ENCODE measurements at regions not wholly inside any gene's neighbourhood (a gene's known extent, or its start where the extent isn't known, plus 50 kb on each side); places are given as distances from the start of the nearest gene placed in this dataset.

DNA sequence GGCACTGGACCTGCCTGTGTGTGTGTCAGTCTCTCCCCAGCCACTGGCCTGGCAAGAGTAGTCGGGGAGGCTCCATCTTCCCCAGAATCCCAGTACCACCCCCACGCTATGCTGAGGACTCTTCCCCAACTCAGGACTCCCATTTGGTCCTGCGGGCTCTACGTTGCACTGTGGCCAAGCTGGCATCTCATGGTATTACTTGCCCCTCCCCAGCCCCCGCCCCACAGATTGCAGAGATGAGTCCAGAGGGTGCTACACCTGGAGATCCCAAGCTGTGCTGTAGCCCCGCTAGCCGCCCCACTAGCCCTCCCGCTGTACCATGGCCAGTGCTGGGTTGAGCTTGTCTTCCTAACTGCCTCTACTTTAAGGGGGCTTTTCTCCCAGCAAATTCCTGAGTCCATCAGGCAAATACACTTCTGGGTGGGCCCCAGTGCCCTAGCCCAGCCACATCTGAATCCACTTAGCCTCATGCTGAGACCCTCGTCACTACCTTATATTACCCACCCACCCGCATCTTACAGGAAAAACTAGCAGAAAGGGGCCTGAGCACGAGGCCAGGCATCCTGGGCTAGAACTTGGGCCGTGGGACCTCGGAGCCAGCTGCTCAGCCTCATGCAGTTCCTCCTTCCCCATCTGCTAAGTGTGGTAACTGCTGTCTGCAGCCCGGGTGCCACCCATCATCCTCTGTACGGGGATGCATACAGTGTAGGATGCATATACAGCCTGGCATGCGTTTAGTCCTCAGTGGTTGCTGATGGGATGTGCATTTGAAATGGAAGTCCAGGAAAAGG lies 65.8 kb upstream of the CACUL1 start:
- TF ChIP-seq, protein P1, sequence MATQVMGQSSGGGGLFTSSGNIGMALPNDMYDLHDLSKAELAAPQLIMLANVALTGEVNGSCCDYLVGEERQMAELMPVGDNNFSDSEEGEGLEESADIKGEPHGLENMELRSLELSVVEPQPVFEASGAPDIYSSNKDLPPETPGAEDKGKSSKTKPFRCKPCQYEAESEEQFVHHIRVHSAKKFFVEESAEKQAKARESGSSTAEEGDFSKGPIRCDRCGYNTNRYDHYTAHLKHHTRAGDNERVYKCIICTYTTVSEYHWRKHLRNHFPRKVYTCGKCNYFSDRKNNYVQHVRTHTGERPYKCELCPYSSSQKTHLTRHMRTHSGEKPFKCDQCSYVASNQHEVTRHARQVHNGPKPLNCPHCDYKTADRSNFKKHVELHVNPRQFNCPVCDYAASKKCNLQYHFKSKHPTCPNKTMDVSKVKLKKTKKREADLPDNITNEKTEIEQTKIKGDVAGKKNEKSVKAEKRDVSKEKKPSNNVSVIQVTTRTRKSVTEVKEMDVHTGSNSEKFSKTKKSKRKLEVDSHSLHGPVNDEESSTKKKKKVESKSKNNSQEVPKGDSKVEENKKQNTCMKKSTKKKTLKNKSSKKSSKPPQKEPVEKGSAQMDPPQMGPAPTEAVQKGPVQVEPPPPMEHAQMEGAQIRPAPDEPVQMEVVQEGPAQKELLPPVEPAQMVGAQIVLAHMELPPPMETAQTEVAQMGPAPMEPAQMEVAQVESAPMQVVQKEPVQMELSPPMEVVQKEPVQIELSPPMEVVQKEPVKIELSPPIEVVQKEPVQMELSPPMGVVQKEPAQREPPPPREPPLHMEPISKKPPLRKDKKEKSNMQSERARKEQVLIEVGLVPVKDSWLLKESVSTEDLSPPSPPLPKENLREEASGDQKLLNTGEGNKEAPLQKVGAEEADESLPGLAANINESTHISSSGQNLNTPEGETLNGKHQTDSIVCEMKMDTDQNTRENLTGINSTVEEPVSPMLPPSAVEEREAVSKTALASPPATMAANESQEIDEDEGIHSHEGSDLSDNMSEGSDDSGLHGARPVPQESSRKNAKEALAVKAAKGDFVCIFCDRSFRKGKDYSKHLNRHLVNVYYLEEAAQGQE (tag by site-specific recombination; IDR thresholded peaks at IDR 0.05) = no peak
- TF ChIP-seq ZNF660 (tag by site-specific recombination; IDR thresholded peaks at IDR 0.05) (no peak), ZNF24 (tag by site-specific recombination; IDR thresholded peaks at IDR 0.05) (no peak)
- TF ChIP-seq, protein P2, sequence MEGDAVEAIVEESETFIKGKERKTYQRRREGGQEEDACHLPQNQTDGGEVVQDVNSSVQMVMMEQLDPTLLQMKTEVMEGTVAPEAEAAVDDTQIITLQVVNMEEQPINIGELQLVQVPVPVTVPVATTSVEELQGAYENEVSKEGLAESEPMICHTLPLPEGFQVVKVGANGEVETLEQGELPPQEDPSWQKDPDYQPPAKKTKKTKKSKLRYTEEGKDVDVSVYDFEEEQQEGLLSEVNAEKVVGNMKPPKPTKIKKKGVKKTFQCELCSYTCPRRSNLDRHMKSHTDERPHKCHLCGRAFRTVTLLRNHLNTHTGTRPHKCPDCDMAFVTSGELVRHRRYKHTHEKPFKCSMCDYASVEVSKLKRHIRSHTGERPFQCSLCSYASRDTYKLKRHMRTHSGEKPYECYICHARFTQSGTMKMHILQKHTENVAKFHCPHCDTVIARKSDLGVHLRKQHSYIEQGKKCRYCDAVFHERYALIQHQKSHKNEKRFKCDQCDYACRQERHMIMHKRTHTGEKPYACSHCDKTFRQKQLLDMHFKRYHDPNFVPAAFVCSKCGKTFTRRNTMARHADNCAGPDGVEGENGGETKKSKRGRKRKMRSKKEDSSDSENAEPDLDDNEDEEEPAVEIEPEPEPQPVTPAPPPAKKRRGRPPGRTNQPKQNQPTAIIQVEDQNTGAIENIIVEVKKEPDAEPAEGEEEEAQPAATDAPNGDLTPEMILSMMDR (tag by site-specific recombination; IDR thresholded peaks at IDR 0.05) = no peak
- TF ChIP-seq, protein P3, sequence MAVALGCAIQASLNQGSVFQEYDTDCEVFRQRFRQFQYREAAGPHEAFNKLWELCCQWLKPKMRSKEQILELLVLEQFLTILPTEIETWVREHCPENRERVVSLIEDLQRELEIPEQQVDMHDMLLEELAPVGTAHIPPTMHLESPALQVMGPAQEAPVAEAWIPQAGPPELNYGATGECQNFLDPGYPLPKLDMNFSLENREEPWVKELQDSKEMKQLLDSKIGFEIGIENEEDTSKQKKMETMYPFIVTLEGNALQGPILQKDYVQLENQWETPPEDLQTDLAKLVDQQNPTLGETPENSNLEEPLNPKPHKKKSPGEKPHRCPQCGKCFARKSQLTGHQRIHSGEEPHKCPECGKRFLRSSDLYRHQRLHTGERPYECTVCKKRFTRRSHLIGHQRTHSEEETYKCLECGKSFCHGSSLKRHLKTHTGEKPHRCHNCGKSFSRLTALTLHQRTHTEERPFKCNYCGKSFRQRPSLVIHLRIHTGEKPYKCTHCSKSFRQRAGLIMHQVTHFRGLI (tag by site-specific recombination; IDR thresholded peaks at IDR 0.05) = no peak
- TF ChIP-seq, protein P4, sequence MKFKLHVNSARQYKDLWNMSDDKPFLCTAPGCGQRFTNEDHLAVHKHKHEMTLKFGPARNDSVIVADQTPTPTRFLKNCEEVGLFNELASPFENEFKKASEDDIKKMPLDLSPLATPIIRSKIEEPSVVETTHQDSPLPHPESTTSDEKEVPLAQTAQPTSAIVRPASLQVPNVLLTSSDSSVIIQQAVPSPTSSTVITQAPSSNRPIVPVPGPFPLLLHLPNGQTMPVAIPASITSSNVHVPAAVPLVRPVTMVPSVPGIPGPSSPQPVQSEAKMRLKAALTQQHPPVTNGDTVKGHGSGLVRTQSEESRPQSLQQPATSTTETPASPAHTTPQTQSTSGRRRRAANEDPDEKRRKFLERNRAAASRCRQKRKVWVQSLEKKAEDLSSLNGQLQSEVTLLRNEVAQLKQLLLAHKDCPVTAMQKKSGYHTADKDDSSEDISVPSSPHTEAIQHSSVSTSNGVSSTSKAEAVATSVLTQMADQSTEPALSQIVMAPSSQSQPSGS (tag by site-specific recombination; IDR thresholded peaks at IDR 0.05; ENCODE audit: low read depth) = no peak
